ENCODE measurements at regions not wholly inside any gene's neighbourhood (a gene's known extent, or its start where the extent isn't known, plus 50 kb on each side); places are given as distances from the start of the nearest gene placed in this dataset.

- no peak for TF ChIP-seq NFAT5 (CRISPR knock-in tag; IDR thresholded peaks at IDR 0.05)
- no peak for TF ChIP-seq ZSCAN9 (CRISPR knock-in tag; IDR thresholded peaks at IDR 0.05; ENCODE audit: borderline replicate concordance)
- no peak for TF ChIP-seq IRF2 (CRISPR knock-in tag; IDR thresholded peaks at IDR 0.05)
- TF ChIP-seq ARID2 (CRISPR knock-in tag; IDR thresholded peaks at IDR 0.05; ENCODE audit: borderline replicate concordance): no peak
Measured at GRCh38 chr22:48464246-48464645, 1363.4 kb downstream of the BRD1 start (continued).

GRCh38 chr22:48459859-48460823, 1367.5 kb downstream of the BRD1 start:
- 7% methylated on average over 5 of the region's 21 CpGs for WGBS (ENCODE audit: low lambda C conversion rate)
- ATAC-seq (no peak), FAIRE-seq (no peak), DNase-seq (ENCODE audit: low spot score) (no peak)
- intact Hi-C loops (cut with micrococcal nuclease; ENCODE audit: unreplicated experiment) (no loop called here), in situ Hi-C loops (cut with HindIII; ENCODE audit: extremely low pct_ligation_motif_present, low pct_unique_long_range_greater_than_20kb) (no loop called here)
- no peak overlapping the region for H3K27ac ChIP-seq (ENCODE audit: extremely low read length, insufficient read depth, low read length)
- H3K27me3 ChIP-seq (ENCODE audit: control insufficient read depth in 1 of 2, insufficient read depth in 2 of 2, low read length in 2 of 2): peaks cover 2 to 28% of the 10 kb centered on the region in 2 experiments; a peak in 2 of 5 replicates
- H3K9ac ChIP-seq (ENCODE audit: insufficient read depth, low read depth, low read length): no peak overlapping the region
- H3K79me2 ChIP-seq (ENCODE audit: insufficient read depth, low read length): no peaks in the 10 kb centered on the region
- CTCF ChIA-PET (ENCODE audit: low intra/inter-chr PET ratio, low total read pairs): no interaction called here
- no peaks in the 10 kb centered on the region for H3K4me1 ChIP-seq (ENCODE audit: insufficient read depth, low read length)
- no TSS peak for BruUV-seq (replicated peaks)
- no peaks in the 10 kb centered on the region for H3K36me3 ChIP-seq (replicated peaks in 1 of 2; ENCODE audit: control insufficient read depth in 1 of 2, insufficient read depth in 2 of 2, low read length in 2 of 2)
- H3K4me2 ChIP-seq (ENCODE audit: low read depth, low read length): no peak overlapping the region
- no peak overlapping the region for H3K4me3 ChIP-seq (replicated peaks in 1 of 3; ENCODE audit: insufficient read depth in 1 of 3, low read depth in 2 of 3, low read length in 3 of 3)
- H4K20me1 ChIP-seq (ENCODE audit: insufficient read depth, low read length): no peaks in the 10 kb centered on the region
- H3K9me3 ChIP-seq (ENCODE audit: low read length): no peaks in the 10 kb centered on the region
- no peak overlapping the region for H2AFZ ChIP-seq (ENCODE audit: low read length)
- POLR2A ChIA-PET: no interaction called here
- TF ChIP-seq SKIL (CRISPR knock-in tag; IDR thresholded peaks at IDR 0.05; ENCODE audit: borderline replicate concordance) (no peak), ZNF83 (CRISPR knock-in tag; IDR thresholded peaks at IDR 0.05; ENCODE audit: borderline replicate concordance) (no peak), ZNF883 (CRISPR knock-in tag; IDR thresholded peaks at IDR 0.05; ENCODE audit: not compliant biosample characterization) (no peak), NCOA1 (CRISPR knock-in tag; IDR thresholded peaks at IDR 0.05) (no peak)
- TF ChIP-seq, protein P1, sequence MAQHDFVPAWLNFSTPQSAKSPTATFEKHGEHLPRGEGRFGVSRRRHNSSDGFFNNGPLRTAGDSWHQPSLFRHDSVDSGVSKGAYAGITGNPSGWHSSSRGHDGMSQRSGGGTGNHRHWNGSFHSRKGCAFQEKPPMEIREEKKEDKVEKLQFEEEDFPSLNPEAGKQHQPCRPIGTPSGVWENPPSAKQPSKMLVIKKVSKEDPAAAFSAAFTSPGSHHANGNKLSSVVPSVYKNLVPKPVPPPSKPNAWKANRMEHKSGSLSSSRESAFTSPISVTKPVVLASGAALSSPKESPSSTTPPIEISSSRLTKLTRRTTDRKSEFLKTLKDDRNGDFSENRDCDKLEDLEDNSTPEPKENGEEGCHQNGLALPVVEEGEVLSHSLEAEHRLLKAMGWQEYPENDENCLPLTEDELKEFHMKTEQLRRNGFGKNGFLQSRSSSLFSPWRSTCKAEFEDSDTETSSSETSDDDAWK (CRISPR knock-in tag; IDR thresholded peaks at IDR 0.05): no peak
- TF ChIP-seq, protein P2, sequence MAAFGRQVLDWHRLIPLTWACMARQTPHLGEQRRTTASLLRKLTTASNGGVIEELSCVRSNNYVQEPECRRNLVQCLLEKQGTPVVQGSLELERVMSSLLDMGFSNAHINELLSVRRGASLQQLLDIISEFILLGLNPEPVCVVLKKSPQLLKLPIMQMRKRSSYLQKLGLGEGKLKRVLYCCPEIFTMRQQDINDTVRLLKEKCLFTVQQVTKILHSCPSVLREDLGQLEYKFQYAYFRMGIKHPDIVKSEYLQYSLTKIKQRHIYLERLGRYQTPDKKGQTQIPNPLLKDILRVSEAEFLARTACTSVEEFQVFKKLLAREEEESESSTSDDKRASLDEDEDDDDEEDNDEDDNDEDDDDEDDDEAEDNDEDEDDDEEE (CRISPR knock-in tag; IDR thresholded peaks at IDR 0.05): no peak

Measured in HepG2 (cell line).